GF-D8 (cell line): ENCODE measurements at regions not wholly inside any gene's neighbourhood (a gene's known extent, or its start where the extent isn't known, plus 50 kb on each side); places are given as distances from the start of the nearest gene placed in this dataset.
"Not testable (repeated sequence)": the region's sequence is repeated elsewhere in the genome, so short reads cannot be mapped to it uniquely, and the experiment has no call there.

ENCODE experiments used
- DNase-seq: peaks from one replicate; lab custom pipeline; 2025; lab: John Stamatoyannopoulos, UW

- DNase-seq: no peak
These were observed 122.8 kb downstream of the ATPSCKMT start for GRCh38 chr5:10126900-10127299.

GRCh38 chr5:10125116-10125515 is 124.6 kb downstream of the ATPSCKMT start:
- DNase-seq: no peak

- DNase-seq: no peak
These were observed 125.4 kb downstream of the ATPSCKMT start for GRCh38 chr5:10124287-10124686.

- no peak for DNase-seq
These were observed 126.3 kb downstream of the ATPSCKMT start for GRCh38 chr5:10123254-10123989.

GRCh38 chr5:10122076-10122726 is 127.5 kb downstream of the ATPSCKMT start:
- DNase-seq: no peak

- DNase-seq: no peak
These were observed 128.8 kb downstream of the ATPSCKMT start for GRCh38 chr5:10120934-10121333.

GRCh38 chr5:10118150-10118549 is 131.5 kb downstream of the ATPSCKMT start:
- no peak for DNase-seq

GRCh38 chr5:10116594-10116993 is 133.1 kb downstream of the ATPSCKMT start:
- no peak for DNase-seq

- no peak for DNase-seq
These were observed 134.0 kb downstream of the ATPSCKMT start for GRCh38 chr5:10115669-10116068.

- DNase-seq: no peak
These were observed 138.1 kb downstream of the ATPSCKMT start for GRCh38 chr5:10111571-10111970.

GRCh38 chr5:10110228-10110627 is 139.5 kb downstream of the ATPSCKMT start:
- no peak for DNase-seq

GRCh38 chr5:10109299-10109698 is 140.4 kb downstream of the ATPSCKMT start:
- no peak for DNase-seq

- no peak for DNase-seq
These were observed 142.9 kb downstream of the ATPSCKMT start for GRCh38 chr5:10106806-10107205.

- no peak for DNase-seq
These were observed 143.4 kb downstream of the ATPSCKMT start for GRCh38 chr5:10106285-10106684.

- DNase-seq: no peak
These were observed 146.8 kb downstream of the ATPSCKMT start for GRCh38 chr5:10102706-10103497.

GRCh38 chr5:10102235-10102634 is 147.5 kb downstream of the ATPSCKMT start:
- not testable (repeated sequence) for DNase-seq

GRCh38 chr5:10099548-10099947 is 150.1 kb downstream of the ATPSCKMT start:
- no peak for DNase-seq

GRCh38 chr5:10091701-10092100 is 158.0 kb downstream of the ATPSCKMT start:
- no peak for DNase-seq

- DNase-seq: no peak
These were observed 159.6 kb downstream of the ATPSCKMT start for GRCh38 chr5:10090074-10090473.

GRCh38 chr5:10085185-10085584 is 164.5 kb downstream of the ATPSCKMT start:
- DNase-seq: no peak

GRCh38 chr5:10081584-10081983 is 168.1 kb downstream of the ATPSCKMT start:
- DNase-seq: no peak

- no peak for DNase-seq
These were observed 171.7 kb downstream of the ATPSCKMT start for GRCh38 chr5:10077791-10078545.
